Endothelial cell of umbilical vein (primary cell): ENCODE measurements at regions not wholly inside any gene's neighbourhood (a gene's known extent, or its start where the extent isn't known, plus 50 kb on each side); places are given as distances from the start of the nearest gene placed in this dataset.

Experiments used
- BruUV-seq: library from RNA; stranded (reverse); fragments of 400-500 nt; replicated peaks from 2 replicates; lab custom pipeline; 2021; lab: Mats Ljungman, UMichigan
- CTCF ChIA-PET: fragments of 300-600, 350-600 bp; sonication (Branson Sonifier 250); formaldehyde crosslinking; loops from one replicate; lab custom pipeline; 2021; ENCODE audit warnings: antibody characterized with exemption, inconsistent platforms; lab: Charles Lee
- POLR2A ChIA-PET: fragments of 300-600, 350-600 bp; sonication (Branson Sonifier 250); formaldehyde crosslinking; loops from one replicate; lab custom pipeline; 2021; ENCODE audit warnings: antibody characterized with exemption, inconsistent platforms; lab: Charles Lee
- DNase-seq: peaks from one replicate; pipeline ENCODE4 v3.0.0-alpha.2; 2011; ENCODE audit warnings: low read depth, low spot score
- FAIRE-seq: peaks from 2 replicates; lab custom pipeline; 2011; peaks lifted over from hg19 to GRCh38; lab: Jason Lieb, UNC
- H2AFZ ChIP-seq: 2 replicates; pipeline ENCODE4 v1.6.0; 2012; ENCODE audit warnings: low read depth, low read length, control low read depth, inconsistent platforms
- H3K27ac ChIP-seq: 2 replicates; pipeline ENCODE4 v1.5.1; 2011; ENCODE audit warnings: low read depth, mild to moderate bottlenecking, control low read depth, low read length, moderate library complexity; ENCODE audit not compliant: insufficient read depth
- H3K27me3 ChIP-seq, 2 experiments: 2 replicates each; pipeline versions ENCODE4 v1.6.0 to v1.6.1; 2011; ENCODE audit warnings: low read length in 2 of 2, mixed read lengths in 1 of 2; ENCODE audit not compliant: control insufficient read depth in 2 of 2, insufficient read depth in 2 of 2
- H3K36me3 ChIP-seq, 2 experiments: 2 replicates in 1 of 2; 3 replicates in 1 of 2; pipeline ENCODE4 v1.5.1; 2011; ENCODE audit warnings: low read length in 2 of 2, mild to moderate bottlenecking in 1 of 2, moderate library complexity in 1 of 2; ENCODE audit not compliant: control insufficient read depth in 2 of 2, insufficient read depth in 2 of 2; ENCODE audit errors: extremely low read depth in 1 of 2
- H3K4me1 ChIP-seq: 3 replicates; pipeline ENCODE4 v1.5.1; 2011; ENCODE audit warnings: mild to moderate bottlenecking, low read length; ENCODE audit not compliant: control insufficient read depth, insufficient read depth; ENCODE audit errors: extremely low read depth
- H3K4me2 ChIP-seq: 2 replicates; pipeline ENCODE4 v1.6.1; 2011; ENCODE audit warnings: low read length, control low read depth, mixed read lengths; ENCODE audit not compliant: insufficient read depth
- H3K4me3 ChIP-seq, 3 experiments: fragments of 200-600 bp in 1 of 3; sonication (generic), shearing (Covaris generic) in 1 of 3; replicated peaks in 1 of 3; 2 replicates each; pipeline ENCODE4 v1.5.1; 2011 to 2016; ENCODE audit warnings: control low read depth in 3 of 3, low read length in 3 of 3, mild to moderate bottlenecking in 2 of 3, inconsistent platforms in 1 of 3, low read depth in 1 of 3, moderate library complexity in 1 of 3; ENCODE audit not compliant: insufficient read depth in 1 of 3
- H3K79me2 ChIP-seq: 2 replicates; pipeline ENCODE4 v1.6.0; 2012; ENCODE audit warnings: low read length, inconsistent platforms; ENCODE audit not compliant: control insufficient read depth, insufficient read depth
- H3K9ac ChIP-seq: replicated peaks from 2 replicates; pipeline ENCODE3; 2011; ENCODE audit warnings: low read length, control low read depth; ENCODE audit not compliant: insufficient read depth; ENCODE audit errors: extremely low read depth
- H3K9me1 ChIP-seq: replicated peaks from 3 replicates; pipeline ENCODE4 v1.6.0; 2011; ENCODE audit warnings: mild to moderate bottlenecking, low read length; ENCODE audit not compliant: control insufficient read depth, insufficient read depth; ENCODE audit errors: extremely low read depth
- H3K9me3 ChIP-seq: replicated peaks from 2 replicates; pipeline ENCODE4 v1.5.1; 2012; ENCODE audit warnings: low read length, inconsistent platforms; ENCODE audit not compliant: control insufficient read depth, insufficient read depth
- H4K20me1 ChIP-seq: replicated peaks from 2 replicates; pipeline ENCODE3; 2011; ENCODE audit warnings: mild to moderate bottlenecking, low read length; ENCODE audit not compliant: control insufficient read depth, insufficient read depth; ENCODE audit errors: extremely low read depth
- EZH2 ChIP-seq: IDR thresholded peaks from 2 replicates; pipeline ENCODE4 v1.6.1; 2012; ENCODE audit warnings: borderline replicate concordance, low read depth, mild to moderate bottlenecking, moderate library complexity, low read length, inconsistent platforms; ENCODE audit not compliant: severe bottlenecking
- FOS ChIP-seq: IDR thresholded peaks from 2 replicates; pipeline ENCODE4 v1.6.1; 2011; ENCODE audit warnings: mild to moderate bottlenecking, low read length, moderate library complexity, borderline replicate concordance; ENCODE audit not compliant: insufficient read depth
- GATA2 ChIP-seq: IDR thresholded peaks from 2 replicates; pipeline ENCODE4 v1.7.0; 2011; ENCODE audit warnings: low read depth, mild to moderate bottlenecking, moderate library complexity, mixed read lengths, low read length; ENCODE audit not compliant: insufficient read length, insufficient read depth
- JUN ChIP-seq: IDR thresholded peaks from 2 replicates; pipeline ENCODE4 v1.6.1; 2011; ENCODE audit warnings: borderline replicate concordance, low read depth; ENCODE audit not compliant: insufficient read length, insufficient read depth
- MYC ChIP-seq: IDR thresholded peaks from one replicate; pipeline ENCODE4 v1.6.1; 2011; ENCODE audit warnings: mild to moderate bottlenecking, low read depth, low read length
- POLR2A ChIP-seq: IDR thresholded peaks from 2 replicates; pipeline ENCODE4 v1.6.1; 2012; ENCODE audit warnings: low read depth, mild to moderate bottlenecking, control low read depth, low read length
- POLR2AphosphoS5 ChIP-seq: IDR thresholded peaks from 2 replicates; pipeline ENCODE4 v1.6.1; 2012; ENCODE audit warnings: low read depth, mild to moderate bottlenecking, control low read depth, low read length, moderate library complexity; ENCODE audit not compliant: insufficient read depth
- dilution Hi-C: fragments of 300-500 bp; cut with MboI; formaldehyde crosslinking; loops from one replicate; pipeline ENCODE4 v1.15.0; 2019; ENCODE audit warnings: low sequenced_read_pairs; ENCODE audit not compliant: extremely low pct_ligation_motif_present
- intact Hi-C: fragments of 100-400 bp; cut with micrococcal nuclease; formaldehyde crosslinking; loops from one replicate; pipeline ENCODE4 v1.10.0; 2022
- TF ChIP-seq, protein P1 (sequence below): IDR thresholded peaks from 2 replicates; pipeline ENCODE4 v1.6.1; 2011; ENCODE audit not compliant: insufficient read depth, insufficient read length
- TF ChIP-seq, protein P2 (sequence below), 2 donors: IDR thresholded peaks; 1 replicate in 1 of 2; 2 replicates in 1 of 2; pipeline ENCODE4 v1.5.1; 2011; ENCODE audit warnings: low read length in 2 of 2, mild to moderate bottlenecking in 2 of 2, moderate library complexity in 2 of 2, control low read depth in 1 of 2, inconsistent platforms in 1 of 2, low read depth in 1 of 2; ENCODE audit not compliant: insufficient read depth in 1 of 2; ENCODE audit errors: extremely low read depth in 1 of 2

DNA sequence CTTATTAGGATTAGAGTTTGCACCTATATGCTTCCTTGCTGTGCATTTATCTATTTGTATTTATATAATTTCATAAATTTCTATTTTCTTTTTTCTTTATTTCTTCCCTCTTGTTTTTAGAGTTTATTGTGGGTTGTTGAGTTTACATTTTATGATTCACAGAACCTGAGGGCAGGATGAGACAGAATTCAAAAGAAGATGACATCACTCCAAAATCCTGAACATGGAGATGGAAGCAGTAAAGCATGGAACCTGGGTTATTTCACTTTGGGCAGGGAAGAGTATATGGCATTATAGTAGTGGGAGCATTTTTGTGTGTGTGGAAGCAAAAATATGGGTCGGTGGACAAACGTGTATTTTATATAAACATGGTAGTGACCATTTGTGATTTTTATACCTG is 157.5 kb downstream of the RFX6 start:
- no peak overlapping the region for H3K4me3 ChIP-seq
- no peaks in the 10 kb centered on the region for H3K4me1 ChIP-seq
- H3K9me3 ChIP-seq = no peaks in the 10 kb centered on the region
- DNase-seq = no peak
- POLR2A ChIA-PET = no interaction called here
- H3K27ac ChIP-seq = no peak overlapping the region
- H4K20me1 ChIP-seq = no peaks in the 10 kb centered on the region
- no peaks in the 10 kb centered on the region for H3K79me2 ChIP-seq
- TF ChIP-seq, protein P1, sequence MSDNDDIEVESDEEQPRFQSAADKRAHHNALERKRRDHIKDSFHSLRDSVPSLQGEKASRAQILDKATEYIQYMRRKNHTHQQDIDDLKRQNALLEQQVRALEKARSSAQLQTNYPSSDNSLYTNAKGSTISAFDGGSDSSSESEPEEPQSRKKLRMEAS = no peak
- TF ChIP-seq MYC = no peak
- no peak for TF ChIP-seq GATA2
- no peak for TF ChIP-seq POLR2AphosphoS5
- TF ChIP-seq EZH2 = no peak
- TF ChIP-seq, protein P2, sequence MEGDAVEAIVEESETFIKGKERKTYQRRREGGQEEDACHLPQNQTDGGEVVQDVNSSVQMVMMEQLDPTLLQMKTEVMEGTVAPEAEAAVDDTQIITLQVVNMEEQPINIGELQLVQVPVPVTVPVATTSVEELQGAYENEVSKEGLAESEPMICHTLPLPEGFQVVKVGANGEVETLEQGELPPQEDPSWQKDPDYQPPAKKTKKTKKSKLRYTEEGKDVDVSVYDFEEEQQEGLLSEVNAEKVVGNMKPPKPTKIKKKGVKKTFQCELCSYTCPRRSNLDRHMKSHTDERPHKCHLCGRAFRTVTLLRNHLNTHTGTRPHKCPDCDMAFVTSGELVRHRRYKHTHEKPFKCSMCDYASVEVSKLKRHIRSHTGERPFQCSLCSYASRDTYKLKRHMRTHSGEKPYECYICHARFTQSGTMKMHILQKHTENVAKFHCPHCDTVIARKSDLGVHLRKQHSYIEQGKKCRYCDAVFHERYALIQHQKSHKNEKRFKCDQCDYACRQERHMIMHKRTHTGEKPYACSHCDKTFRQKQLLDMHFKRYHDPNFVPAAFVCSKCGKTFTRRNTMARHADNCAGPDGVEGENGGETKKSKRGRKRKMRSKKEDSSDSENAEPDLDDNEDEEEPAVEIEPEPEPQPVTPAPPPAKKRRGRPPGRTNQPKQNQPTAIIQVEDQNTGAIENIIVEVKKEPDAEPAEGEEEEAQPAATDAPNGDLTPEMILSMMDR (IDR thresholded peaks at IDR 0.05; ENCODE audit: extremely low read depth in 1 of 2, insufficient read depth in 1 of 2, low read depth in 1 of 2, low read length in 2 of 2) = no peak
- no peak for TF ChIP-seq FOS
- no peak for TF ChIP-seq JUN
- TF ChIP-seq POLR2A = no peak
- no peak overlapping the region for H3K9ac ChIP-seq
- no peak overlapping the region for H2AFZ ChIP-seq
- no peaks in the 10 kb centered on the region for H3K36me3 ChIP-seq
- no TSS peak for BruUV-seq
- intact Hi-C loops (no loop called here), dilution Hi-C loops (no loop called here)
- H3K9me1 ChIP-seq = no peaks in the 10 kb centered on the region
- H3K27me3 ChIP-seq = no peaks in the 10 kb centered on the region
- FAIRE-seq = no peak
- CTCF ChIA-PET = no interaction called here
- H3K4me2 ChIP-seq = no peak overlapping the region
